Transverse colon (tissue), 4 donors: ENCODE measurements at regions not wholly inside any gene's neighbourhood (a gene's known extent, or its start where the extent isn't known, plus 50 kb on each side); places are given as distances from the start of the nearest gene placed in this dataset.
A peak's percentile ranks its signal among the peaks of the same experiment; 100 is the strongest.
"Not testable (repeated sequence)": the region's sequence is repeated elsewhere in the genome, so short reads cannot be mapped to it uniquely, and the experiment has no call there.

Experiments used
- DNase-seq: peaks from one replicate; pipeline ENCODE4 v3.0.0-alpha.2; 2019
- H3K27ac ChIP-seq, 4 donors: fragments of 200-600 bp; sonication (generic); 2 replicates each; pipeline ENCODE4 v1.5.1; 2016 to 2018; ENCODE audit warnings: inconsistent platforms in 4 of 4
- H3K27me3 ChIP-seq: fragments of 200-600 bp; sonication (generic); 2 replicates; pipeline ENCODE4 v1.5.1; 2017; ENCODE audit warnings: inconsistent platforms
- H3K36me3 ChIP-seq, 4 donors: fragments of 200-600 bp; sonication (generic); 2 replicates each; pipeline ENCODE4 v1.5.1; 2017 to 2019; ENCODE audit warnings: inconsistent platforms in 4 of 4
- H3K4me1 ChIP-seq, 4 donors: fragments of 200-600 bp; sonication (generic); 2 replicates each; pipeline ENCODE4 v1.5.1; 2017 to 2020; ENCODE audit warnings: inconsistent platforms in 4 of 4
- H3K4me3 ChIP-seq, 4 donors: fragments of 200-600 bp; sonication (generic); 1 replicate in 1 of 4; 2 replicates in 3 of 4; pipeline versions ENCODE4 v1.5.1 to v1.6.1; 2017 to 2019; ENCODE audit warnings: inconsistent platforms in 4 of 4
- H3K9me3 ChIP-seq, 2 donors: fragments of 200-600 bp; sonication (generic); 2 replicates each; pipeline ENCODE4 v1.5.1; 2017 to 2019; ENCODE audit warnings: inconsistent platforms in 2 of 2
- CTCF ChIP-seq, 5 experiments: fragments of 200-600 bp in 3 of 5; fragments of 450-650 bp in 2 of 5; sonication (generic) in 3 of 5; IDR thresholded peaks; 1 replicate in 2 of 5; 2 replicates in 3 of 5; pipeline ENCODE4 v1.5.1; 2016 to 2017; ENCODE audit warnings: antibody characterized with exemption in 5 of 5, inconsistent platforms in 3 of 5, mild to moderate bottlenecking in 2 of 5, moderate library complexity in 1 of 5
- EP300 ChIP-seq: sonication (generic); formaldehyde crosslinking; IDR thresholded peaks from one replicate; pipeline ENCODE4 v1.6.1; 2017; ENCODE audit warnings: antibody characterized with exemption, low read depth
- POLR2A ChIP-seq: fragments of 450-650 bp; IDR thresholded peaks from one replicate; pipeline ENCODE4 v1.6.1; 2016; ENCODE audit warnings: antibody characterized with exemption, mild to moderate bottlenecking, moderate library complexity
- POLR2AphosphoS5 ChIP-seq, 3 donors: sonication (generic); formaldehyde crosslinking; IDR thresholded peaks; one replicate each; pipeline ENCODE4 v1.6.1; 2016; ENCODE audit warnings: antibody characterized with exemption in 3 of 3
- WGBS, 2 donors: methylation state at CpG; one replicate each; pipeline ENCODE4 v1.1.5; 2018; ENCODE audit warnings: low coverage in 1 of 2; 5-methylcytosine and 5-hydroxymethylcytosine counted together
- in situ Hi-C, 4 donors: fragments of 200-750 bp; cut with MboI; loops; one replicate each; pipeline versions ENCODE4 v1.15.0 to v1.15.1; 2017; ENCODE audit warnings: low sequenced_read_pairs in 3 of 4, low pct_ligation_motif_present in 1 of 4, low pct_unique_long_range_greater_than_20kb in 1 of 4
- intact Hi-C: fragments of 100-400 bp; cut with DNase I; formaldehyde crosslinking; loops from one replicate; pipeline ENCODE4 v1.15.1; 2023; ENCODE audit warnings: low total_unique reads

- TF ChIP-seq CTCF (IDR thresholded peaks at IDR 0.05) (no peak), POLR2AphosphoS5 (IDR thresholded peaks at IDR 0.05) (no peak), POLR2A (no peak), EP300 (no peak)
- no peaks in the 10 kb centered on the region for H3K36me3 ChIP-seq
- no peaks in the 10 kb centered on the region for H3K9me3 ChIP-seq
- WGBS, 2 donors = 82 to 89% methylated on average over 6 to 7 of the region's 7 CpGs
- in situ Hi-C loops = loop anchor here in 3 of 4 donors (10.0 to 25.0 kb wide), 3 partner anchors 122 to 614 kb away; partner anchors contain the start of gene ABTB2 (in 2 of the 3)
- no peak overlapping the region for H3K4me3 ChIP-seq
- intact Hi-C loops = no loop called here
- no peaks in the 10 kb centered on the region for H3K27me3 ChIP-seq
- H3K4me1 ChIP-seq = no peaks in the 10 kb centered on the region
- H3K27ac ChIP-seq = no peak overlapping the region
- no peak for DNase-seq
Measured at GRCh38 chr11:33976495-33977199, 74.9 kb upstream of the CAPRIN1 start.

- no peak for DNase-seq
- WGBS, 2 donors = 62 to 72% methylated on average over 4 of the region's 4 CpGs
- no peaks in the 10 kb centered on the region for H3K9me3 ChIP-seq
- intact Hi-C loops (loop anchor here (5.0 kb wide), 1 partner anchor 118 kb away; no protein-coding TSS in a partner anchor), in situ Hi-C loops (loop anchor here in 3 of 4 donors (5.0 to 25.0 kb wide), 4 partner anchors 118 to 613 kb away; partner anchors contain the start of gene ABTB2 (in 2 of the 3))
- peaks cover 4% of the 10 kb centered on the region for H3K27me3 ChIP-seq
- no peaks in the 10 kb centered on the region for H3K36me3 ChIP-seq
- peaks cover 0 to 4% (median 0%) of the 10 kb centered on the region in 4 donors for H3K4me1 ChIP-seq
- TF ChIP-seq POLR2A (no peak), POLR2AphosphoS5 (IDR thresholded peaks at IDR 0.05) (no peak), CTCF (IDR thresholded peaks at IDR 0.05) (no peak), EP300 (no peak)
- H3K4me3 ChIP-seq = no peak overlapping the region
- no peak overlapping the region for H3K27ac ChIP-seq
Measured at GRCh38 chr11:33974804-33975203, 76.7 kb upstream of the CAPRIN1 start.

- in situ Hi-C loops = loop anchor here in 2 of 4 donors (5.0 to 10.0 kb wide), 2 partner anchors 114 to 117 kb away; no protein-coding TSS in a partner anchor
- H3K36me3 ChIP-seq, H3K9me3 ChIP-seq, H3K27ac ChIP-seq, H3K4me1 ChIP-seq, DNase-seq, H3K4me3 ChIP-seq, H3K27me3 ChIP-seq: not testable (repeated sequence)
- intact Hi-C loops = loop anchor here (5.0 kb wide), 1 partner anchor 114 kb away; no protein-coding TSS in a partner anchor
- WGBS, 2 donors = 55 to 69% methylated on average over 11 to 12 of the region's 12 CpGs
Measured at GRCh38 chr11:33971530-33971929, 79.7 kb upstream of the LMO2 start.

- 21 to 22% methylated on average over 4 to 8 of the region's 8 CpGs for WGBS, 2 donors
- Histone ChIP-seq H3K27ac (no peak overlapping the region), H3K4me1 (peaks cover 0 to 4% (median 0%) of the 10 kb centered on the region in 4 donors), H3K27me3 (peaks cover 4% of the 10 kb centered on the region), H3K36me3 (no peaks in the 10 kb centered on the region), H3K9me3 (no peaks in the 10 kb centered on the region), H3K4me3 (no peak overlapping the region)
- intact Hi-C loops (loop anchor here (5.0 kb wide), 1 partner anchor 114 kb away; no protein-coding TSS in a partner anchor), in situ Hi-C loops (loop anchor here in 2 of 4 donors (5.0 to 10.0 kb wide), 2 partner anchors 114 to 116 kb away; no protein-coding TSS in a partner anchor)
- peak; percentile 32 for DNase-seq
- TF ChIP-seq POLR2A = no peak
- TF ChIP-seq CTCF (IDR thresholded peaks at IDR 0.05) = peak; percentile 43 to 60 (median 49)
- no peak for TF ChIP-seq EP300
Measured at GRCh38 chr11:33970984-33971466, 79.1 kb upstream of the LMO2 start.
